HepG2 (cell line): ENCODE measurements at regions not wholly inside any gene's neighbourhood (a gene's known extent, or its start where the extent isn't known, plus 50 kb on each side); places are given as distances from the start of the nearest gene placed in this dataset.

Experiments used
- JUN ChIP-seq: sonication (generic); formaldehyde crosslinking; IDR thresholded peaks from 2 replicates; pipeline ENCODE4 v1.4.0; 2020; ENCODE audit warnings: mild to moderate bottlenecking, missing genetic modification reagents
- MIER2 ChIP-seq: IDR thresholded peaks from 2 replicates; pipeline ENCODE4 v1.6.1; 2016; ENCODE audit warnings: missing biosample characterization, missing genetic modification reagents
- MYC ChIP-seq: sonication (generic); formaldehyde crosslinking; IDR thresholded peaks from 2 replicates; pipeline ENCODE4 v1.9.0; 2021; ENCODE audit warnings: missing genetic modification reagents, borderline replicate concordance
- RORA ChIP-seq: sonication (generic); formaldehyde crosslinking; IDR thresholded peaks from 2 replicates; pipeline ENCODE4 v1.5.0; 2020; ENCODE audit warnings: mild to moderate bottlenecking, missing genetic modification reagents, moderate library complexity
- XBP1 ChIP-seq: sonication (generic); formaldehyde crosslinking; IDR thresholded peaks from 2 replicates; pipeline ENCODE4 v1.5.0; 2020; ENCODE audit warnings: missing genetic modification reagents
- ZNF549 ChIP-seq: sonication (generic); formaldehyde crosslinking; IDR thresholded peaks from 2 replicates; pipeline ENCODE4 v1.5.0; 2020; ENCODE audit warnings: missing genetic modification reagents
- TF ChIP-seq, protein P1 (sequence below): sonication (generic); formaldehyde crosslinking; IDR thresholded peaks from 2 replicates; pipeline ENCODE4 v1.4.0; 2020; ENCODE audit warnings: missing genetic modification reagents
- TF ChIP-seq, protein P2 (sequence below): sonication (generic); formaldehyde crosslinking; IDR thresholded peaks from 2 replicates; pipeline ENCODE4 v1.8.0; 2022; ENCODE audit warnings: mild to moderate bottlenecking, missing genetic modification reagents, borderline replicate concordance
- TF ChIP-seq, protein P3 (sequence below): sonication (generic); formaldehyde crosslinking; IDR thresholded peaks from 2 replicates; pipeline ENCODE4 v1.5.0; 2020; ENCODE audit warnings: missing genetic modification reagents
- TF ChIP-seq, protein P4 (sequence below): sonication (generic); formaldehyde crosslinking; IDR thresholded peaks from 2 replicates; pipeline ENCODE4 v1.5.1; 2020; ENCODE audit warnings: missing genetic modification reagents, mild to moderate bottlenecking, borderline replicate concordance
- TF ChIP-seq, protein P5 (sequence below): sonication (generic); formaldehyde crosslinking; IDR thresholded peaks from 2 replicates; pipeline ENCODE4 v1.4.0; 2020; ENCODE audit warnings: missing genetic modification reagents, borderline replicate concordance

DNA sequence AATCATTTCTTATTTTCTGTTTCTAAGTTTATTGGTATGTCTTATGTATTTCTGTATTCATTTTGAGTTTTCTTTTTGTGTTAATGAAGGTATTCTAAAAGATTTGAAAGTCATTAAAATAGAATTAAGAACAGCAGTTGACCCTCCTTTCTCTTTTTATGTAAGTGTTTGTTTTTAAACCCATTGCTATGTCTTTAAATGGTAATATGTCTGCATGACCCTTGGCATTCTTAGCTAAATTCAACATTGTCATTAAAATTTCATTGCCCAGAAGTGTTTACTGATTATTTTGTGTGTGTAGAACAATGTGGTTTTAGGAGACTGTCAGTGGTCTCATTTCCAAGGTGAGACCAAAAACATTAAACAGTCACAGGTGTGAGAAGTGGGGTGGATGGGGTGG, 197.8 kb downstream of the PCDH7 start (continued):
- TF ChIP-seq, protein P1, sequence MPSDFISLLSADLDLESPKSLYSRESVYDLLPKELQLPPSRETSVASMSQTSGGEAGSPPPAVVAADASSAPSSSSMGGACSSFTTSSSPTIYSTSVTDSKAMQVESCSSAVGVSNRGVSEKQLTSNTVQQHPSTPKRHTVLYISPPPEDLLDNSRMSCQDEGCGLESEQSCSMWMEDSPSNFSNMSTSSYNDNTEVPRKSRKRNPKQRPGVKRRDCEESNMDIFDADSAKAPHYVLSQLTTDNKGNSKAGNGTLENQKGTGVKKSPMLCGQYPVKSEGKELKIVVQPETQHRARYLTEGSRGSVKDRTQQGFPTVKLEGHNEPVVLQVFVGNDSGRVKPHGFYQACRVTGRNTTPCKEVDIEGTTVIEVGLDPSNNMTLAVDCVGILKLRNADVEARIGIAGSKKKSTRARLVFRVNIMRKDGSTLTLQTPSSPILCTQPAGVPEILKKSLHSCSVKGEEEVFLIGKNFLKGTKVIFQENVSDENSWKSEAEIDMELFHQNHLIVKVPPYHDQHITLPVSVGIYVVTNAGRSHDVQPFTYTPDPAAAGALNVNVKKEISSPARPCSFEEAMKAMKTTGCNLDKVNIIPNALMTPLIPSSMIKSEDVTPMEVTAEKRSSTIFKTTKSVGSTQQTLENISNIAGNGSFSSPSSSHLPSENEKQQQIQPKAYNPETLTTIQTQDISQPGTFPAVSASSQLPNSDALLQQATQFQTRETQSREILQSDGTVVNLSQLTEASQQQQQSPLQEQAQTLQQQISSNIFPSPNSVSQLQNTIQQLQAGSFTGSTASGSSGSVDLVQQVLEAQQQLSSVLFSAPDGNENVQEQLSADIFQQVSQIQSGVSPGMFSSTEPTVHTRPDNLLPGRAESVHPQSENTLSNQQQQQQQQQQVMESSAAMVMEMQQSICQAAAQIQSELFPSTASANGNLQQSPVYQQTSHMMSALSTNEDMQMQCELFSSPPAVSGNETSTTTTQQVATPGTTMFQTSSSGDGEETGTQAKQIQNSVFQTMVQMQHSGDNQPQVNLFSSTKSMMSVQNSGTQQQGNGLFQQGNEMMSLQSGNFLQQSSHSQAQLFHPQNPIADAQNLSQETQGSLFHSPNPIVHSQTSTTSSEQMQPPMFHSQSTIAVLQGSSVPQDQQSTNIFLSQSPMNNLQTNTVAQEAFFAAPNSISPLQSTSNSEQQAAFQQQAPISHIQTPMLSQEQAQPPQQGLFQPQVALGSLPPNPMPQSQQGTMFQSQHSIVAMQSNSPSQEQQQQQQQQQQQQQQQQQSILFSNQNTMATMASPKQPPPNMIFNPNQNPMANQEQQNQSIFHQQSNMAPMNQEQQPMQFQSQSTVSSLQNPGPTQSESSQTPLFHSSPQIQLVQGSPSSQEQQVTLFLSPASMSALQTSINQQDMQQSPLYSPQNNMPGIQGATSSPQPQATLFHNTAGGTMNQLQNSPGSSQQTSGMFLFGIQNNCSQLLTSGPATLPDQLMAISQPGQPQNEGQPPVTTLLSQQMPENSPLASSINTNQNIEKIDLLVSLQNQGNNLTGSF (CRISPR knock-in tag), result no peak
- no peak for TF ChIP-seq MYC (CRISPR knock-in tag)
- no peak for TF ChIP-seq MIER2
- no peak for TF ChIP-seq XBP1
- TF ChIP-seq, protein P2, sequence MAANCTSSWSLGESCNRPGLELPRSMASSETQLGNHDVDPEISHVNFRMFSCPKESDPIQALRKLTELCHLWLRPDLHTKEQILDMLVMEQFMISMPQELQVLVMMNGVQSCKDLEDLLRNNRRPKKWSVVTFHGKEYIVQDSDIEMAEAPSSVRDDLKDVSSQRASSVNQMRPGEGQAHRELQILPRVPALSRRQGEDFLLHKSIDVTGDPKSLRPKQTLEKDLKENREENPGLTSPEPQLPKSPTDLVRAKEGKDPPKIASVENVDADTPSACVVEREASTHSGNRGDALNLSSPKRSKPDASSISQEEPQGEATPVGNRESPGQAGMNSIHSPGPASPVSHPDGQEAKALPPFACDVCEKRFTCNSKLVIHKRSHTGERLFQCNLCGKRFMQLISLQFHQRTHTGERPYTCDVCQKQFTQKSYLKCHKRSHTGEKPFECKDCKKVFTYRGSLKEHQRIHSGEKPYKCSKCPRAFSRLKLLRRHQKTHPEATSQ (CRISPR knock-in tag), result no peak
- TF ChIP-seq, protein P3, sequence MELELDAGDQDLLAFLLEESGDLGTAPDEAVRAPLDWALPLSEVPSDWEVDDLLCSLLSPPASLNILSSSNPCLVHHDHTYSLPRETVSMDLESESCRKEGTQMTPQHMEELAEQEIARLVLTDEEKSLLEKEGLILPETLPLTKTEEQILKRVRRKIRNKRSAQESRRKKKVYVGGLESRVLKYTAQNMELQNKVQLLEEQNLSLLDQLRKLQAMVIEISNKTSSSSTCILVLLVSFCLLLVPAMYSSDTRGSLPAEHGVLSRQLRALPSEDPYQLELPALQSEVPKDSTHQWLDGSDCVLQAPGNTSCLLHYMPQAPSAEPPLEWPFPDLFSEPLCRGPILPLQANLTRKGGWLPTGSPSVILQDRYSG (CRISPR knock-in tag), result no peak
- TF ChIP-seq, protein P4, sequence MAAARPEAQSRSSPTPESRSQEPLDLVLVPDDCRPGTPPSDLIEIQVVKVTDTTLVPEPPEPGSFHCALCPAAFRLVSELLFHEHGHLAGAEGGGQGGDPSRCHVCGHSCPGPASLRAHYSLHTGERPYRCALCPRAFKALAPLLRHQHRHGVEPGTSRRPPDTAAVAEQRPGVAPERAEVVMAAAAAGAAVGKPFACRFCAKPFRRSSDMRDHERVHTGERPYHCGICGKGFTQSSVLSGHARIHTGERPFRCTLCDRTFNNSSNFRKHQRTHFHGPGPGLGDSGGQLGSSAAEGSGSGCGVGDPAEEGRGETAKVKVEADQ (CRISPR knock-in tag), result no peak
- TF ChIP-seq, protein P5, sequence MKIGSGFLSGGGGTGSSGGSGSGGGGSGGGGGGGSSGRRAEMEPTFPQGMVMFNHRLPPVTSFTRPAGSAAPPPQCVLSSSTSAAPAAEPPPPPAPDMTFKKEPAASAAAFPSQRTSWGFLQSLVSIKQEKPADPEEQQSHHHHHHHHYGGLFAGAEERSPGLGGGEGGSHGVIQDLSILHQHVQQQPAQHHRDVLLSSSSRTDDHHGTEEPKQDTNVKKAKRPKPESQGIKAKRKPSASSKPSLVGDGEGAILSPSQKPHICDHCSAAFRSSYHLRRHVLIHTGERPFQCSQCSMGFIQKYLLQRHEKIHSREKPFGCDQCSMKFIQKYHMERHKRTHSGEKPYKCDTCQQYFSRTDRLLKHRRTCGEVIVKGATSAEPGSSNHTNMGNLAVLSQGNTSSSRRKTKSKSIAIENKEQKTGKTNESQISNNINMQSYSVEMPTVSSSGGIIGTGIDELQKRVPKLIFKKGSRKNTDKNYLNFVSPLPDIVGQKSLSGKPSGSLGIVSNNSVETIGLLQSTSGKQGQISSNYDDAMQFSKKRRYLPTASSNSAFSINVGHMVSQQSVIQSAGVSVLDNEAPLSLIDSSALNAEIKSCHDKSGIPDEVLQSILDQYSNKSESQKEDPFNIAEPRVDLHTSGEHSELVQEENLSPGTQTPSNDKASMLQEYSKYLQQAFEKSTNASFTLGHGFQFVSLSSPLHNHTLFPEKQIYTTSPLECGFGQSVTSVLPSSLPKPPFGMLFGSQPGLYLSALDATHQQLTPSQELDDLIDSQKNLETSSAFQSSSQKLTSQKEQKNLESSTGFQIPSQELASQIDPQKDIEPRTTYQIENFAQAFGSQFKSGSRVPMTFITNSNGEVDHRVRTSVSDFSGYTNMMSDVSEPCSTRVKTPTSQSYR (CRISPR knock-in tag), result no peak
- TF ChIP-seq RORA (CRISPR knock-in tag), result no peak
- no peak for TF ChIP-seq ZNF549
- TF ChIP-seq JUN (CRISPR knock-in tag), result no peak
